Endodermal cell (in vitro differentiated cells): ENCODE measurements at regions not wholly inside any gene's neighbourhood (a gene's known extent, or its start where the extent isn't known, plus 50 kb on each side); places are given as distances from the start of the nearest gene placed in this dataset.

Experiments used
- DNase-seq: peaks from one replicate; pipeline ENCODE4 v3.0.0-alpha.2; 2017
- H3K27ac ChIP-seq: 2 replicates; pipeline ENCODE4 v1.5.1; 2013; ENCODE audit warnings: mild to moderate bottlenecking, low read depth, low read length, moderate library complexity
- H3K27me3 ChIP-seq: 2 replicates; pipeline ENCODE4 v1.6.1; 2013; ENCODE audit warnings: mild to moderate bottlenecking, low read length, moderate library complexity; ENCODE audit not compliant: insufficient read depth, control insufficient read depth, poor library complexity, severe bottlenecking
- H3K36me3 ChIP-seq: 2 replicates; pipeline ENCODE4 v1.7.0; 2013; ENCODE audit warnings: mild to moderate bottlenecking, low read length, moderate library complexity; ENCODE audit not compliant: control insufficient read depth, insufficient read depth
- H3K4me1 ChIP-seq: one replicate; pipeline ENCODE4 v1.7.0; 2013; ENCODE audit warnings: low read length; ENCODE audit not compliant: control insufficient read depth, insufficient read depth
- H3K4me3 ChIP-seq: 2 replicates; pipeline ENCODE4 v1.5.1; 2013; ENCODE audit warnings: mild to moderate bottlenecking, low read length, moderate library complexity
- H3K9ac ChIP-seq: 2 replicates; pipeline ENCODE4 v1.6.1; 2013; ENCODE audit warnings: mild to moderate bottlenecking, low read length, moderate library complexity; ENCODE audit not compliant: poor library complexity, severe bottlenecking; ENCODE audit errors: extremely low read depth
- H3K9me3 ChIP-seq: 2 replicates; pipeline ENCODE4 v1.6.1; 2013; ENCODE audit warnings: mild to moderate bottlenecking, low read length, moderate library complexity; ENCODE audit not compliant: control insufficient read depth
- H3K27ac Mint-ChIP-seq: 2 replicates; pipeline ENCODE4 v1.8.0; 2020; ENCODE audit warnings: mixed read lengths
- H3K27me3 Mint-ChIP-seq: 2 replicates; pipeline ENCODE4 v1.8.0; 2021; ENCODE audit warnings: mild to moderate bottlenecking, mixed read lengths; ENCODE audit not compliant: insufficient read depth
- H3K36me3 Mint-ChIP-seq: 2 replicates; pipeline ENCODE4 v1.8.0; 2020; ENCODE audit warnings: low read depth, mixed read lengths
- H3K4me1 Mint-ChIP-seq: 2 replicates; pipeline ENCODE4 v1.8.0; 2020; ENCODE audit warnings: mixed read lengths
- H3K4me3 Mint-ChIP-seq: 2 replicates; pipeline ENCODE4 v1.8.0; 2020; ENCODE audit warnings: mild to moderate bottlenecking, moderate library complexity, mixed read lengths
- H3K9me3 Mint-ChIP-seq: 2 replicates; pipeline ENCODE4 v1.8.0; 2020; ENCODE audit warnings: mild to moderate bottlenecking, mixed read lengths
- WGBS, 2 experiments: methylation state at CpG; one replicate each; pipeline versions ENCODE4 v1.1.5 to v1.1.7; 2013; ENCODE audit warnings: missing lambda C conversion rate in 2 of 2, mixed read lengths in 1 of 2; ENCODE audit not compliant: insufficient coverage in 1 of 2, insufficient read length in 1 of 2; 5-methylcytosine and 5-hydroxymethylcytosine counted together
- TF ChIP-seq, protein P1 (sequence below): fragments of 200-600 bp; sonication (generic); conservative IDR thresholded peaks from 2 replicates; pipeline ENCODE4 v1.5.0; 2021; ENCODE audit warnings: antibody characterized with exemption, mild to moderate bottlenecking

DNA sequence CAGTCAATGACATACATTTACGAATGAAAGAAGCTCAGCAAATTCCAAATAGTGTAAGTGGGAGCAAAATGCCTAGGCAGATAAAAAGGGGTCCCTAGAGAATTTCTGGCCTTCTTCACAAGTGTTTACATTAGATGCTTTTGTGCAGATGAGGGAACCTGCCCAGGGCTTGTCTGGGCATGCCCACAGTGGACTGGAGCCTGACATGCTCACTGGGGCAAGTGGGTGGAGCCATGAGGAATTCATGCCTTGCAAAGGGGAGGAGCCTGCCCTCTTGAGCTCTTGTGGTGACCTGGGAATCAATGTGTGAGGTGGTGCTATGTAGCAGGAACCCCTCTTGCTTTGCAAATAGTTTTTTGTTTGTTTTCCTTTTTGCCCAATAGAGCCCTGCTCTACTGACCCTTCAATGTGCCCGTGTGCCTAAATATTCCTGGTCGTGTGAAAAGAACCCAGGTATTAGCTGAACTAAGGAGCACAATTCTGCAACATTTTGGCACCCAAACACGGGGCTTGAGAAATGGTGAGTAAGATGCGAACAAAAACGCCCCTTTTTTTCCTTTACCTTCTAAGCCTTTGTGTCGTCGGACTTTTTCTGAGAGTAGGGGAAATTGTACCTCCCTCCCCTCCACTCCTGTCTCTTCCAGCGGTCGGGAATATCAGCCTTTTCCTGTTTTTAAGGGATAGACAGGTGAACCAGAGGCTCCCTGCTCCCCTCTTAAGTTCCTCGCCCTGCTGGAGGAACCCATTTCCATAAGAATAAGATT, 433.8 kb upstream of the CDH9 start:
- no peaks in the 10 kb centered on the region for H3K4me1 Mint-ChIP-seq
- Histone ChIP-seq H3K27me3 (no peaks in the 10 kb centered on the region), H3K4me1 (no peaks in the 10 kb centered on the region), H3K27ac (peak overlapping the region; percentile 75), H3K4me3 (peak overlapping the region; percentile 85), H3K9me3 (peaks cover 32% of the 10 kb centered on the region), H3K36me3 (peaks cover 29% of the 10 kb centered on the region), H3K9ac (peak overlapping the region; percentile 88)
- peak overlapping the region; percentile 92 for H3K4me3 Mint-ChIP-seq
- WGBS, 2 experiments, result 33 to 44% methylated on average over 2 to 11 of the region's 11 CpGs
- H3K9me3 Mint-ChIP-seq, result peaks cover 26% of the 10 kb centered on the region
- DNase-seq, result peak; percentile 96
- TF ChIP-seq, protein P1, sequence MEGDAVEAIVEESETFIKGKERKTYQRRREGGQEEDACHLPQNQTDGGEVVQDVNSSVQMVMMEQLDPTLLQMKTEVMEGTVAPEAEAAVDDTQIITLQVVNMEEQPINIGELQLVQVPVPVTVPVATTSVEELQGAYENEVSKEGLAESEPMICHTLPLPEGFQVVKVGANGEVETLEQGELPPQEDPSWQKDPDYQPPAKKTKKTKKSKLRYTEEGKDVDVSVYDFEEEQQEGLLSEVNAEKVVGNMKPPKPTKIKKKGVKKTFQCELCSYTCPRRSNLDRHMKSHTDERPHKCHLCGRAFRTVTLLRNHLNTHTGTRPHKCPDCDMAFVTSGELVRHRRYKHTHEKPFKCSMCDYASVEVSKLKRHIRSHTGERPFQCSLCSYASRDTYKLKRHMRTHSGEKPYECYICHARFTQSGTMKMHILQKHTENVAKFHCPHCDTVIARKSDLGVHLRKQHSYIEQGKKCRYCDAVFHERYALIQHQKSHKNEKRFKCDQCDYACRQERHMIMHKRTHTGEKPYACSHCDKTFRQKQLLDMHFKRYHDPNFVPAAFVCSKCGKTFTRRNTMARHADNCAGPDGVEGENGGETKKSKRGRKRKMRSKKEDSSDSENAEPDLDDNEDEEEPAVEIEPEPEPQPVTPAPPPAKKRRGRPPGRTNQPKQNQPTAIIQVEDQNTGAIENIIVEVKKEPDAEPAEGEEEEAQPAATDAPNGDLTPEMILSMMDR, result no peak
- peak overlapping the region; percentile 96 for H3K27ac Mint-ChIP-seq
- peaks cover 25% of the 10 kb centered on the region for H3K36me3 Mint-ChIP-seq
- no peaks in the 10 kb centered on the region for H3K27me3 Mint-ChIP-seq

DNA sequence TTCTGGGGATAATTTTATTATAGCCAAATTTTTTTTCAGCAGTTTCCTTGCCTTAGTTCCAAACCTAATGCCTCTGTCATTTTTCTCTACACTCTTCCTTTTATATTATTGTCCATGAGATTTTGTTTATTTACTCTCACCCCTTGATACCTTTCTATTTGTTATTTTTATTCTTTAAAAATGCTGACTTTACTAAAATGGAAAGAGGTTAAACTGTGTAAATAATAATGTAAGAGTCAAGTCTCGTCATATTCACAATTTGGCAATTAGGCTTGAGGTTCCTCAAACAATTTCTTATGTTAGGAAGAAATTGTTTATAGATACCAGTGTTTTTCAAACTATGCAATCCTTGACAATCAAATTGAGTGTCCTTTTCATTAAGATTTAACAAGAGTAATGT, 428.6 kb upstream of the CDH9 start:
- Mint-ChIP-seq H3K4me3 (no peak overlapping the region), H3K9me3 (peaks cover 2% of the 10 kb centered on the region), H3K27me3 (no peaks in the 10 kb centered on the region), H3K36me3 (no peaks in the 10 kb centered on the region), H3K27ac (no peak overlapping the region), H3K4me1 (no peaks in the 10 kb centered on the region)
- no peak for DNase-seq
- 83 to 100% methylated on average over 1 of the region's 1 CpG for WGBS, 2 experiments
- no peak overlapping the region for H3K27ac ChIP-seq
- no peak overlapping the region for H3K9ac ChIP-seq
- H3K4me3 ChIP-seq, result no peak overlapping the region
- no peaks in the 10 kb centered on the region for H3K27me3 ChIP-seq
- no peaks in the 10 kb centered on the region for H3K4me1 ChIP-seq
- H3K36me3 ChIP-seq, result no peaks in the 10 kb centered on the region
- TF ChIP-seq, protein P1, result no peak
- H3K9me3 ChIP-seq, result no peaks in the 10 kb centered on the region

DNA sequence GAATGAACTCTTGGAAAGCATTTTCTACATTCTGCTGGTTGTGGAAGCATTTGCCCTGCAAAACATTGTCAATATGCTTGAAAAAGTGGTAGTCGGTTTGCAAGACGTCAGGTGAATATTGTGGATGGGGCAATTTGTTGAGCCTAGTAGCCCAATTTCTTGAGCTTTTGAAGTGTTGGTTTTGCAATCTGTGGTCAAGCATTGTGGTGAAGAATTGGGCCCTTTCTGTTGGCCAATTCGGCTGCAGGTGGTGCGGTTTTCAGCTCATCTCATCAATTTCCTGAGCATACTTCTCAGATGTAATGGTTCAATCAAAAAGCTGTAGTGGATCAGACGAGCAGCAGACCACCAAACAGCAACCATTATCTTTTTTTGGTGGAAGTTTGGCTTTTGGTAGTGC, 426.8 kb upstream of the CDH9 start:
- H3K36me3 ChIP-seq, result no peaks in the 10 kb centered on the region
- no peak overlapping the region for H3K9ac ChIP-seq
- peaks cover 2% of the 10 kb centered on the region for H3K9me3 Mint-ChIP-seq
- no peak overlapping the region for H3K27ac ChIP-seq
- WGBS, 2 experiments, result 87% methylated on average over 4 of the region's 5 CpGs; no CpG with 5 or more reads in 1 of the 2 experiments
- no peak for DNase-seq
- H3K36me3 Mint-ChIP-seq, result no peaks in the 10 kb centered on the region
- H3K4me1 ChIP-seq, result no peaks in the 10 kb centered on the region
- no peak overlapping the region for H3K4me3 Mint-ChIP-seq
- H3K4me3 ChIP-seq, result no peak overlapping the region
- no peak overlapping the region for H3K27ac Mint-ChIP-seq
- H3K27me3 ChIP-seq, result no peaks in the 10 kb centered on the region
- no peaks in the 10 kb centered on the region for H3K9me3 ChIP-seq
- no peaks in the 10 kb centered on the region for H3K4me1 Mint-ChIP-seq
- H3K27me3 Mint-ChIP-seq, result no peaks in the 10 kb centered on the region
- TF ChIP-seq, protein P1, result no peak
